CD4-positive, alpha-beta memory T cell (primary cell): ENCODE measurements at regions not wholly inside any gene's neighbourhood (a gene's known extent, or its start where the extent isn't known, plus 50 kb on each side); places are given as distances from the start of the nearest gene placed in this dataset.

Experiments used
- CTCF ChIA-PET: fragments of 350-600 bp; sonication (Branson Sonifier 250); formaldehyde crosslinking; loops from one replicate; lab custom pipeline; 2021; ENCODE audit warnings: inconsistent platforms; ENCODE audit not compliant: partially characterized antibody; lab: Charles Lee
- POLR2A ChIA-PET: fragments of 350-600 bp; sonication (Branson Sonifier 250); formaldehyde crosslinking; loops from one replicate; lab custom pipeline; 2021; ENCODE audit not compliant: partially characterized antibody; lab: Charles Lee
- DNase-seq, 5 donors: peaks; one replicate each; pipeline versions ENCODE4 v3.0.0 to v3.0.0-alpha.2; 2020 to 2022; ENCODE audit warnings: mixed read lengths in 1 of 5
- H3K27ac ChIP-seq: one replicate; pipeline ENCODE4 v1.7.0; 2013; ENCODE audit warnings: low read depth, low read length
- H3K27me3 ChIP-seq: 2 replicates; pipeline ENCODE4 v1.7.0; 2013; ENCODE audit warnings: mild to moderate bottlenecking, low read length, moderate library complexity; ENCODE audit not compliant: insufficient read depth
- H3K36me3 ChIP-seq: 2 replicates; pipeline ENCODE4 v1.7.0; 2013; ENCODE audit warnings: mild to moderate bottlenecking, low read length, moderate library complexity; ENCODE audit not compliant: insufficient read depth
- H3K4me1 ChIP-seq: 2 replicates; pipeline ENCODE4 v1.7.0; 2013; ENCODE audit warnings: mild to moderate bottlenecking, low read length, moderate library complexity; ENCODE audit not compliant: insufficient read depth
- H3K4me3 ChIP-seq, 2 donors: one replicate each; pipeline ENCODE4 v1.7.0; 2013; ENCODE audit warnings: low read length in 2 of 2, mild to moderate bottlenecking in 1 of 2
- H3K9me3 ChIP-seq, 2 donors: one replicate each; pipeline ENCODE4 v1.7.0; 2013; ENCODE audit warnings: low read length in 2 of 2, control low read depth in 1 of 2; ENCODE audit not compliant: control insufficient read depth in 1 of 2
- H3K27ac Mint-ChIP-seq, 7 donors: one replicate each; pipeline ENCODE4 v1.8.0; 2020 to 2021; ENCODE audit warnings: mixed read lengths in 7 of 7, mild to moderate bottlenecking in 6 of 7, inconsistent platforms in 3 of 7, moderate library complexity in 3 of 7
- H3K27me3 Mint-ChIP-seq, 2 donors: one replicate each; pipeline ENCODE4 v1.8.0; 2020 to 2021; ENCODE audit warnings: mixed read lengths in 2 of 2
- H3K36me3 Mint-ChIP-seq, 2 donors: one replicate each; pipeline ENCODE4 v1.8.0; 2020 to 2021; ENCODE audit warnings: mixed read lengths in 2 of 2, inconsistent platforms in 1 of 2, mild to moderate bottlenecking in 1 of 2
- H3K4me1 Mint-ChIP-seq, 4 donors: one replicate each; pipeline ENCODE4 v1.8.0; 2020 to 2021; ENCODE audit warnings: mixed read lengths in 4 of 4, mild to moderate bottlenecking in 1 of 4
- H3K4me3 Mint-ChIP-seq, 8 donors: one replicate each; pipeline ENCODE4 v1.8.0; 2020 to 2021; ENCODE audit warnings: mixed read lengths in 8 of 8, mild to moderate bottlenecking in 7 of 8, moderate library complexity in 6 of 8, inconsistent platforms in 3 of 8
- H3K9me3 Mint-ChIP-seq, 8 donors: one replicate each; pipeline ENCODE4 v1.8.0; 2020 to 2021; ENCODE audit warnings: mixed read lengths in 8 of 8, mild to moderate bottlenecking in 5 of 8, inconsistent platforms in 3 of 8, moderate library complexity in 1 of 8
- intact Hi-C: fragments of 100-400 bp; cut with micrococcal nuclease; formaldehyde crosslinking; loops from one replicate; pipeline ENCODE4 v1.15.1; 2023

GRCh38 chr18:72605376-72605775 lies 61.2 kb upstream of the CBLN2 start:
- Histone ChIP-seq H3K4me1 (no peaks in the 10 kb centered on the region), H3K27me3 (no peaks in the 10 kb centered on the region), H3K9me3 (no peaks in the 10 kb centered on the region), H3K36me3 (no peaks in the 10 kb centered on the region), H3K27ac (no peak overlapping the region), H3K4me3 (no peak overlapping the region)
- ChIA-PET POLR2A (no interaction called here), CTCF (no interaction called here)
- H3K4me1 Mint-ChIP-seq, result no peaks in the 10 kb centered on the region
- no peaks in the 10 kb centered on the region for H3K27me3 Mint-ChIP-seq
- H3K36me3 Mint-ChIP-seq, result no peaks in the 10 kb centered on the region
- peaks cover 2 to 14% (median 4%) of the 10 kb centered on the region in 8 donors for H3K9me3 Mint-ChIP-seq
- intact Hi-C loops, result no loop called here
- H3K27ac Mint-ChIP-seq, result no peak overlapping the region
- H3K4me3 Mint-ChIP-seq, result no peak overlapping the region
- no peak for DNase-seq

DNA sequence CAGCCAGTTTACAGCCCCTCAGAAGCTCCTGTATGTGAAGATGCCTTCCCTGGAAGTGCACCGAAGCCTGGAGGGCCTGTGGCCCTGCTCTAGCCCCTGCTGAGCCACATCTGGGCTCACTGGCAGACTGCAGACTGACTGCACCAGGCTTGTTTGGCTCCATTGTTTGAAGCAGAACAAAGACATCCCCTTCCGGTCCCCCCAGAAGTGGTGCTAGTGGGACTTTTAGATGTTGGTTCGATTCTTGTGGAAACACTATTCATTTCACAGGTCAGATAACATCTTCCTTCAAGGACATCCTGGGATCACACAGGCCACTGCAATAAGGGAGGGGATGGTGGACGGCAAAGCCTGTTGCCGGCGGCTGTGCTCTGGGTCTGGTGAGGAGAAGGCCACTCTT lies 57.8 kb upstream of the CBLN2 start:
- no peak for DNase-seq
- CTCF ChIA-PET, result no interaction called here
- H3K36me3 Mint-ChIP-seq, result no peaks in the 10 kb centered on the region
- H3K27me3 Mint-ChIP-seq, result no peaks in the 10 kb centered on the region
- H3K4me1 Mint-ChIP-seq, result no peaks in the 10 kb centered on the region
- H3K9me3 Mint-ChIP-seq, result peaks cover 0 to 16% (median 7%) of the 10 kb centered on the region in 8 donors
- no peak overlapping the region for H3K27ac Mint-ChIP-seq
- intact Hi-C loops, result no loop called here
- Histone ChIP-seq H3K4me1 (no peaks in the 10 kb centered on the region), H3K36me3 (no peaks in the 10 kb centered on the region), H3K27me3 (no peaks in the 10 kb centered on the region), H3K9me3 (peaks cover 0 to 3% of the 10 kb centered on the region in 2 donors), H3K27ac (no peak overlapping the region), H3K4me3 (no peak overlapping the region)
- POLR2A ChIA-PET, result no interaction called here
- H3K4me3 Mint-ChIP-seq, result no peak overlapping the region

GRCh38 chr18:72601481-72601880 lies 57.3 kb upstream of the CBLN2 start:
- Mint-ChIP-seq H3K4me3 (no peak overlapping the region), H3K9me3 (peaks cover 0 to 16% (median 7%) of the 10 kb centered on the region in 8 donors), H3K4me1 (no peaks in the 10 kb centered on the region), H3K36me3 (no peaks in the 10 kb centered on the region), H3K27ac (no peak overlapping the region), H3K27me3 (no peaks in the 10 kb centered on the region)
- Histone ChIP-seq H3K4me1 (no peaks in the 10 kb centered on the region), H3K9me3 (peaks cover 0 to 3% of the 10 kb centered on the region in 2 donors), H3K27me3 (no peaks in the 10 kb centered on the region), H3K27ac (no peak overlapping the region), H3K36me3 (no peaks in the 10 kb centered on the region), H3K4me3 (no peak overlapping the region)
- DNase-seq, result no peak
- POLR2A ChIA-PET, result no interaction called here
- CTCF ChIA-PET, result no interaction called here
- intact Hi-C loops, result no loop called here
